ENCODE measurements at regions not wholly inside any gene's neighbourhood (a gene's known extent, or its start where the extent isn't known, plus 50 kb on each side); places are given as distances from the start of the nearest gene placed in this dataset.

GRCh38 chr11:127890030-127890615, 697.2 kb downstream of the ETS1 start (continued):
- TF ChIP-seq TP53 (CRISPR knock-in tag; IDR thresholded peaks at IDR 0.05) (no peak), FOXS1 (CRISPR knock-in tag; IDR thresholded peaks at IDR 0.05) (no peak), JUNB (IDR thresholded peaks at IDR 0.05) (no peak)

- no peak for ATAC-seq
- ChIA-PET CTCF (no interaction called here), POLR2A (no interaction called here)
- no peak for DNase-seq (ENCODE audit: low read depth in 1 of 2, low spot score in 1 of 2)
- no peak for FAIRE-seq
- Histone ChIP-seq H3K4me3 (no peak overlapping the region), H3K9me3 (no peaks in the 10 kb centered on the region), H3K27ac (no peak overlapping the region), H3K4me1 (no peaks in the 10 kb centered on the region), H3K4me2 (no peak overlapping the region)
- no peak for TF ChIP-seq HOXB13 (CRISPR knock-in tag; IDR thresholded peaks at IDR 0.05; ENCODE audit: low read depth)
- no peak for TF ChIP-seq RAD21 (conservative IDR thresholded peaks at IDR 0.05 in 1 of 2, IDR thresholded peaks at IDR 0.05 in 1 of 2)
- no peak for TF ChIP-seq EHF (CRISPR knock-in tag; IDR thresholded peaks at IDR 0.05)
- no peak for TF ChIP-seq ELK1 (IDR thresholded peaks at IDR 0.05; ENCODE audit: low read depth, low read length)
- TF ChIP-seq POLR2AphosphoS2 (conservative IDR thresholded peaks at IDR 0.05; ENCODE audit: low read length), result no peak
- TF ChIP-seq PBX3 (IDR thresholded peaks at IDR 0.05), result no peak
- no peak for TF ChIP-seq EP300 (IDR thresholded peaks at IDR 0.05)
- no peak for TF ChIP-seq RARB (CRISPR knock-in tag; IDR thresholded peaks at IDR 0.05)
- no peak for TF ChIP-seq SMC3 (IDR thresholded peaks at IDR 0.05)
- TF ChIP-seq PHF8 (IDR thresholded peaks at IDR 0.05; ENCODE audit: borderline replicate concordance, low read depth), result no peak
Observed at GRCh38 chr11:127888386-127888785, 699.0 kb downstream of the ETS1 start.

GRCh38 chr11:127875131-127875530, 712.2 kb downstream of the ETS1 start:
- ChIA-PET POLR2A (no interaction called here), CTCF (no interaction called here)
- Histone ChIP-seq H3K4me3 (no peak overlapping the region), H3K4me1 (no peaks in the 10 kb centered on the region), H3K27ac (no peak overlapping the region), H3K9me3 (no peaks in the 10 kb centered on the region), H3K4me2 (no peak overlapping the region)
- FAIRE-seq, result no peak
- TF ChIP-seq JUNB (IDR thresholded peaks at IDR 0.05) (no peak), ELK1 (IDR thresholded peaks at IDR 0.05; ENCODE audit: low read depth, low read length) (no peak), ZNF302 (CRISPR knock-in tag; IDR thresholded peaks at IDR 0.05) (no peak), MAZ (IDR thresholded peaks at IDR 0.05; ENCODE audit: borderline replicate concordance, low read depth, low read length) (no peak), CBX8 (IDR thresholded peaks at IDR 0.05) (no peak), PHF8 (IDR thresholded peaks at IDR 0.05; ENCODE audit: borderline replicate concordance, low read depth) (no peak)
- ATAC-seq, result no peak
- no peak for DNase-seq (ENCODE audit: low read depth in 1 of 2, low spot score in 1 of 2)
- 0% methylated on average over 2 of the region's 2 CpGs for WGBS (ENCODE audit: missing lambda C conversion rate)

- H3K27ac ChIP-seq, result no peak overlapping the region
- no peak for FAIRE-seq
- no peak for TF ChIP-seq ELK1 (IDR thresholded peaks at IDR 0.05; ENCODE audit: low read depth, low read length)
- TF ChIP-seq EP300 (IDR thresholded peaks at IDR 0.05), result no peak
- no peak for TF ChIP-seq MYC (IDR thresholded peaks at IDR 0.05; ENCODE audit: borderline replicate concordance, low read length)
- TF ChIP-seq TFCP2L1 (CRISPR knock-in tag; IDR thresholded peaks at IDR 0.05), result no peak
- no peak for TF ChIP-seq JUN (IDR thresholded peaks at IDR 0.05)
- no peak for TF ChIP-seq RAD21 (conservative IDR thresholded peaks at IDR 0.05 in 1 of 2, IDR thresholded peaks at IDR 0.05 in 1 of 2)
- no peak for TF ChIP-seq ZFP36 (IDR thresholded peaks at IDR 0.05; ENCODE audit: borderline replicate concordance, partially characterized antibody)
- TF ChIP-seq RCOR1 (IDR thresholded peaks at IDR 0.05; ENCODE audit: low read depth, low read length), result no peak
- TF ChIP-seq POLR2A (IDR thresholded peaks at IDR 0.05; ENCODE audit: low read length), result no peak
- TF ChIP-seq HOXB5 (CRISPR knock-in tag; IDR thresholded peaks at IDR 0.05), result no peak
- TF ChIP-seq EHMT2 (IDR thresholded peaks at IDR 0.05; ENCODE audit: low read depth), result no peak
- TF ChIP-seq ESRRA (IDR thresholded peaks at IDR 0.05; ENCODE audit: borderline replicate concordance, low read length), result no peak
- TF ChIP-seq E2F6 (IDR thresholded peaks at IDR 0.05; ENCODE audit: borderline replicate concordance, low read depth), result no peak
- no peak for TF ChIP-seq USF2 (IDR thresholded peaks at IDR 0.05)
- TF ChIP-seq HOXA7 (CRISPR knock-in tag; IDR thresholded peaks at IDR 0.05), result no peak
- no peak for TF ChIP-seq TP53 (CRISPR knock-in tag; IDR thresholded peaks at IDR 0.05)
- ChIA-PET POLR2A (no interaction called here), CTCF (no interaction called here)
- no peak overlapping the region for H3K4me2 ChIP-seq
- no peaks in the 10 kb centered on the region for H3K4me1 ChIP-seq
- no peak for DNase-seq (ENCODE audit: low read depth in 1 of 2, low spot score in 1 of 2)
- ATAC-seq, result no peak
- no peak overlapping the region for H3K4me3 ChIP-seq
- no peaks in the 10 kb centered on the region for H3K9me3 ChIP-seq
Observed at GRCh38 chr11:127873478-127873877, 713.9 kb downstream of the ETS1 start.
